Choroid plexus epithelial cell (primary cell): ENCODE measurements at regions not wholly inside any gene's neighbourhood (a gene's known extent, or its start where the extent isn't known, plus 50 kb on each side); places are given as distances from the start of the nearest gene placed in this dataset.
"Not testable (repeated sequence)": the region's sequence is repeated elsewhere in the genome, so short reads cannot be mapped to it uniquely, and the experiment has no call there.

Source experiments
- DNase-seq: peaks from one replicate; pipeline ENCODE4 v3.0.0-alpha.2; 2010; ENCODE audit warnings: low read depth
- H3K4me3 ChIP-seq: 2 replicates; pipeline ENCODE4 v1.5.1; 2011; ENCODE audit warnings: low read depth, mild to moderate bottlenecking, control low read depth, low read length, moderate library complexity
- TF ChIP-seq, protein P1 (sequence below): conservative IDR thresholded peaks from 2 replicates; pipeline ENCODE4 v1.5.1; 2011; ENCODE audit warnings: low read depth, mild to moderate bottlenecking, control low read depth, inconsistent platforms, low read length, moderate library complexity

DNA sequence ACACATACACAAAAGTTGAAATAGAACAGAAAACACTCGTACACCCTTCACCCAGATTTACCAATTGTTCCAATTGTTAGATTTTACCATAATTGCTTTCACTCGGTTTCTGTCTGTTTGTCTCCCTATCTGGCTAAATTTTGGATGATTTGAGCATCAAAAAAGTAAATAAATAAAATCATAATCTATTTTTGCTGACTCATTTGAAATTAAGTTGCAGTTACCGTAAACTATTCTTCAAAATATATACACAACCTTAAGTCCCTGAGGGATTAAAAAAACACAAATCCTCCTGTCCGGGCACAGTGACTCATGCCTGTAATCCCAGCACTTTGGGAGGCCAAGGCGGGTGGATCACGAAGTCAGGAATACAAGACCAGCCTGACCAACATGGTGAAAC lies 81.3 kb upstream of the SYT9 start:
- no peak for DNase-seq
- TF ChIP-seq, protein P1, sequence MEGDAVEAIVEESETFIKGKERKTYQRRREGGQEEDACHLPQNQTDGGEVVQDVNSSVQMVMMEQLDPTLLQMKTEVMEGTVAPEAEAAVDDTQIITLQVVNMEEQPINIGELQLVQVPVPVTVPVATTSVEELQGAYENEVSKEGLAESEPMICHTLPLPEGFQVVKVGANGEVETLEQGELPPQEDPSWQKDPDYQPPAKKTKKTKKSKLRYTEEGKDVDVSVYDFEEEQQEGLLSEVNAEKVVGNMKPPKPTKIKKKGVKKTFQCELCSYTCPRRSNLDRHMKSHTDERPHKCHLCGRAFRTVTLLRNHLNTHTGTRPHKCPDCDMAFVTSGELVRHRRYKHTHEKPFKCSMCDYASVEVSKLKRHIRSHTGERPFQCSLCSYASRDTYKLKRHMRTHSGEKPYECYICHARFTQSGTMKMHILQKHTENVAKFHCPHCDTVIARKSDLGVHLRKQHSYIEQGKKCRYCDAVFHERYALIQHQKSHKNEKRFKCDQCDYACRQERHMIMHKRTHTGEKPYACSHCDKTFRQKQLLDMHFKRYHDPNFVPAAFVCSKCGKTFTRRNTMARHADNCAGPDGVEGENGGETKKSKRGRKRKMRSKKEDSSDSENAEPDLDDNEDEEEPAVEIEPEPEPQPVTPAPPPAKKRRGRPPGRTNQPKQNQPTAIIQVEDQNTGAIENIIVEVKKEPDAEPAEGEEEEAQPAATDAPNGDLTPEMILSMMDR, result no peak
- no peak overlapping the region for H3K4me3 ChIP-seq

DNA sequence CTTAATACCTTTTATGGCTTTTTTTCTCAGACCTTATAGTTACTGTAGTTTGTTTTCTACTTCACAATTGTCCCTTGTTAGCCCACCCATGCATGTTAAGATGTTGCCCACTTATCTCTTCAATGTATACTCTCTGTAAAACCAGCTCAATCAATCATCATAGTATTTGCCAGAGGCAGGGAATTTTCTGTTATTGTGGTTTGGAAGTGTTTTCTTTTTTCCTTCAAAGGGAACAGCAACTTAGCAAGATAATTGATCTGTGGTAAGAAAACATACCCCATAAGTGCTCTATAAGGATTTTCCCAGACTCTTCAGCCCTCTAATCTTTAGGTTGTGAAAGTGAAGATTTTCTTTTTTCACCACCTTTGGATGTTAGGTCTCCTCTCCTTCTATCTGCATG lies 76.7 kb upstream of the SYT9 start:
- DNase-seq, result no peak
- TF ChIP-seq, protein P1, result no peak
- H3K4me3 ChIP-seq, result no peak overlapping the region

DNA sequence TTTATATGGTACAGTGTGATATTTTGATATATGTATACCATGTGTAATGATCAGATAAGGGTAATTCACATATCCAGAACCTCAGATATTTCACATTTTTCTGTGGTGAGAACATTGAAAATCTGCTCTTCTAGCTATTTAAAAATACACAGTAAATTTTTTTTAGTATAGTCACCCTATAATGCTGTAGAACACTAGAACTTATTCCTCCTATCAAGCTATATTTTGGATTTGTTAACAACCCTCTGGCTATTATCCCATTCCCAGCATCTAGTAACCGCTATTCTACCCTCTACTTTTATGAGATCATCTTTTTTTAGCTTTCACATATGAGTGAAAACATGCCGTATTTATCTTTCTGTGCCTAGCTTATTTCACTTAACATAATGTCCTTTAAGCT lies 65.5 kb upstream of the SYT9 start:
- TF ChIP-seq, protein P1, result no peak
- DNase-seq, result peak; percentile 27
- no peak overlapping the region for H3K4me3 ChIP-seq

DNA sequence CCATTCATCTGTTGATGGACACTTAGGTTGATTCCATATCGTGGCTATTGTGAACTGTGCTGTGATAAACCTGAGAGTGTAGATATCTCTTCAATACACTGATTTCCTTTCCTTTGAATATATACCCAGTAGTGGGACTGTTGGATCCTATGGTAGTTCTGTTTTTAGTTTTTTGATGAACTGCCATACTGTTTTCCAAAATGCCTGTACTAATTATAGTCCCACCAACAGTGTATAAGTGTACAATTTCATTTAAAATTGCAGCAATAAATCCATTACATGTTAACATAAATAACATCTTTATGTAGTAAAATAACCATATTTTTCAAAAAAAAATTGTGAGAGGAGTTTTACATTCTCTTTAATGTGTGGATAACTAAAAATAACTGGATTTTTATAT lies 65.0 kb upstream of the SYT9 start:
- no peak for DNase-seq
- TF ChIP-seq, protein P1, result no peak
- no peak overlapping the region for H3K4me3 ChIP-seq

DNA sequence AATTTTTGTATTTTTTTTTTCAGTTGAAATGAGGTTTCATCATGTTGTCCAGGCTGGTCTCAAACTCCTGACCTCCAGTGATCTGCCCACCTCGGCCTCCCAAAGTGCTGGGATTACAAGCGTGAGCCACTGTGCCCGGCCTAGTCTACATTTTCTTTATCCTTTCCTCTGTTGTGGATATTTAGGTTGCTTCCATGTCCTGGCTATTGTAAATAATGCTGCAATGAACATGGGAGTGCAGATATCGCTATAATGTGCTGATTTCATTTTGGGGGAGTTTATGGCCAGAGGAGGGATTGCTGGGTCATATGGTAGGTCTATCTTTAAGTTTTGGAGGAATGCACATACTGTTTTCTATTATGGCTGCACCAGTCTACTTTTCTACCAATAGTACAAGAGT lies 58.9 kb upstream of the SYT9 start:
- H3K4me3 ChIP-seq, DNase-seq: not testable (repeated sequence)

DNA sequence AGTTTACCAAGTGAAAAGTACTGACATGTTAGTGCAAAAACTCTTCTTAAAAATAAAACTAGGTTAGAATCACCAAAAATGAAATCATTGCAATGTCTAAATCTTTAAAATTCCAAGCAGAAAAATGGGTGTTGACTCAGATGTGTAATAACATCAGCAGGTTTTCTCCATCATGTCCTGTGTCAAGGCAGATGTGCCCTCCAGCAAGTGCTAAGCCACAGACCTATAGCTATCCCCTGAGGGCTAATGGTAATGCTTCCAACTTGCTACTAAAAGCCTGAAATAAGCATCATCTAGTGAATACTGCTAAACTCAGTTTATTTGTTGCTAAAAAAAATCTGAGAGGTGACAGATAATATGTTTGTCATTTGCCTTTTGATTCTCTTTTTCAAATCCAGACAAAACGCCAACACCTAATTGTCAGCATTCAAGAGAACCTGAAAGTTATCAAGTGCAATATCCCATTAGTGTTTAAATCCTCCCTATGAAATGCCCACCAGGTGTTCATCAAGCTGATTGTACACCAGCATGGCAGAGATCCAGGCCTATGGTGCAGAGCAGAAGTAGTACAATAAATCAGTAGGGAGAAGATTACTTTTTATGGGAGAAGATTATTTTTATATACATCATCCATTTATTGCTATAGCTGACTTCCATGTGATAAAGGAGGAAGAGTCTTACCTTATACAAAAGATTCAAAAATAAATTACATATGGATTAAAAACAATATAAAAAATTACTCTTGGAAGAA lies 55.1 kb upstream of the SYT9 start:
- H3K4me3 ChIP-seq, result no peak overlapping the region
- TF ChIP-seq, protein P1, result no peak

DNA sequence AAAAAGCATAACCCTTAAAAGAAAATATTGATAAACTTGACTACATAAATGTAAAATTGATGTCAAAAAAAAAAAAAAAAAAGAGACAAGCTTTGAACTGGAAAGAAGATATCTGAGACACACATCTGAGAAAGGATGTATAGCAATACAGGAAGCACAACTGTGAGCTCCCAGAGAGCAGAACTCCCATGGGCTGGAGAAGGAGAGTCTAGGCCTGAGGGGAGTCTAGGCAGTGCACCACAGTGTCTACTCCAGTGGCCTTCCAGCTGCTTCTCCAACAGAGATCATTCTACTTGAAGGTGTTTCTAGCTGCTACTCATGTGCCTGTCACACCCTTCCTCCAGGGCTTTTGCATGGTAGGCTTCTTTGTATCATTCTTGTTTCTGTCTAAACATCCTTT lies 54.2 kb upstream of the SYT9 start:
- no peak overlapping the region for H3K4me3 ChIP-seq
- TF ChIP-seq, protein P1, result no peak

More for the DNA sequence above, 55.1 kb upstream of the SYT9 start:
- DNase-seq, result no peak

More for the DNA sequence above, 54.2 kb upstream of the SYT9 start:
- no peak for DNase-seq
